ENCODE measurements at regions not wholly inside any gene's neighbourhood (a gene's known extent, or its start where the extent isn't known, plus 50 kb on each side); places are given as distances from the start of the nearest gene placed in this dataset.
"Not testable (repeated sequence)": the region's sequence is repeated elsewhere in the genome, so short reads cannot be mapped to it uniquely, and the experiment has no call there.

GRCh38 chr13:65273811-65274420, 1956.2 kb downstream of the PCDH9 start:
- H3K9me3 ChIP-seq (ENCODE audit: control insufficient read depth, insufficient read depth, low read length); POLR2A ChIA-PET (ENCODE audit: unreplicated experiment); H3K14ac ChIP-seq (replicated peaks; ENCODE audit: low read depth, low read length); H2BK120ac ChIP-seq (ENCODE audit: low read depth, low read length); H3K18ac ChIP-seq (ENCODE audit: low read depth, low read length); H3K27me3 ChIP-seq (ENCODE audit: control insufficient read depth, insufficient read depth, low read length); H4K91ac ChIP-seq (ENCODE audit: insufficient read depth, low read depth, low read length); H2BK5ac ChIP-seq (ENCODE audit: low read depth, low read length, poor library complexity, severe bottlenecking); H2BK20ac ChIP-seq (ENCODE audit: low read depth, low read length); intact Hi-C loops (cut with micrococcal nuclease); H4K8ac ChIP-seq (ENCODE audit: low read depth in 2 of 2, low read length in 2 of 2); CTCF ChIA-PET; H3K9ac ChIP-seq (ENCODE audit: low read depth, low read length); BruUV-seq (replicated peaks); H4K5ac ChIP-seq (ENCODE audit: low read depth, low read length); in situ Hi-C loops (cut with MboI; ENCODE audit: low sequenced_read_pairs); H2AK5ac ChIP-seq (ENCODE audit: low read depth, low read length); H3K23ac ChIP-seq (ENCODE audit: low read depth, low read length); H2BK15ac ChIP-seq (ENCODE audit: low read depth, low read length); H4K20me1 ChIP-seq (ENCODE audit: insufficient read depth, low read length); H3K4ac ChIP-seq (ENCODE audit: low read depth, low read length); dilution Hi-C loops (cut with HindIII; ENCODE audit: low sequenced_read_pairs, unreplicated experiment); H2AFZ ChIP-seq (replicated peaks; ENCODE audit: low read length, poor library complexity); H3K36me3 ChIP-seq (ENCODE audit: control insufficient read depth, insufficient read depth, low read length); H2AK9ac ChIP-seq (replicated peaks; ENCODE audit: low read depth, low read length, poor library complexity); ATAC-seq (ENCODE audit: low read depth); H3K79me1 ChIP-seq (ENCODE audit: low read depth in 1 of 2, low read length in 2 of 2); H3K4me1 ChIP-seq (ENCODE audit: control insufficient read depth, insufficient read depth, low read length); DNase-seq; H3K56ac ChIP-seq (ENCODE audit: extremely low read depth, insufficient read depth, low read length); H3K4me3 ChIP-seq (ENCODE audit: insufficient read depth, low read depth, low read length); H3K4me2 ChIP-seq (ENCODE audit: low read depth, low read length); H3K9me1 ChIP-seq (ENCODE audit: insufficient read depth, low read length); H3K27ac ChIP-seq (ENCODE audit: insufficient read depth, low read length): not testable (repeated sequence)
- whole genome bisulfite sequencing, 2 experiments (ENCODE audit: extremely low coverage in 2 of 2, insufficient read length in 1 of 2) = no CpG with 5 or more reads among the region's 6 CpGs
